ENCODE measurements at regions not wholly inside any gene's neighbourhood (a gene's known extent, or its start where the extent isn't known, plus 50 kb on each side); places are given as distances from the start of the nearest gene placed in this dataset.

GRCh38 chr4:20383969-20384368 lies 132.3 kb downstream of the SLIT2 start:
- no peak overlapping the region for H3K27ac ChIP-seq (ENCODE audit: insufficient read depth, low read depth, low read length)
- DNase-seq (ENCODE audit: low read depth, low spot score): no peak
- H3K4me1 ChIP-seq (ENCODE audit: control insufficient read depth, extremely low read depth, insufficient read depth, low read length): no peaks in the 10 kb centered on the region
- TF ChIP-seq GATA2 (IDR thresholded peaks at IDR 0.05; ENCODE audit: insufficient read depth, insufficient read length, low read depth, low read length) (no peak), FOS (IDR thresholded peaks at IDR 0.05; ENCODE audit: borderline replicate concordance, insufficient read depth, low read length) (no peak), JUN (IDR thresholded peaks at IDR 0.05; ENCODE audit: borderline replicate concordance, insufficient read depth, insufficient read length, low read depth) (no peak), POLR2AphosphoS5 (IDR thresholded peaks at IDR 0.05; ENCODE audit: insufficient read depth, low read depth, low read length) (no peak), CTCF (IDR thresholded peaks at IDR 0.05; ENCODE audit: extremely low read depth in 1 of 2, insufficient read depth in 1 of 2, low read depth in 1 of 2, low read length in 2 of 2) (no peak), MYC (IDR thresholded peaks at IDR 0.05; ENCODE audit: low read depth, low read length) (no peak), MAX (IDR thresholded peaks at IDR 0.05; ENCODE audit: insufficient read depth, insufficient read length) (no peak), EZH2 (IDR thresholded peaks at IDR 0.05; ENCODE audit: borderline replicate concordance, low read depth, low read length, severe bottlenecking) (no peak), POLR2A (IDR thresholded peaks at IDR 0.05; ENCODE audit: low read depth, low read length) (no peak)
- POLR2A ChIA-PET: no interaction called here
- intact Hi-C loops (cut with micrococcal nuclease): no loop called here
- no peak overlapping the region for H3K4me2 ChIP-seq (ENCODE audit: insufficient read depth, low read length)
- H3K79me2 ChIP-seq (ENCODE audit: control insufficient read depth, insufficient read depth, low read length): no peaks in the 10 kb centered on the region
- H3K9ac ChIP-seq (replicated peaks; ENCODE audit: extremely low read depth, insufficient read depth, low read length): no peak overlapping the region
- no peak overlapping the region for H3K4me3 ChIP-seq (replicated peaks in 1 of 3; ENCODE audit: insufficient read depth in 1 of 3, low read depth in 1 of 3, low read length in 3 of 3)
- no TSS peak for BruUV-seq (replicated peaks)
- CTCF ChIA-PET: interaction anchor here (0.6 to 1.8 kb wide), 5 partner anchors 10 to 301 kb away, joined by 3 to 6 read pairs (median 4); no protein-coding TSS in a partner anchor
- no peaks in the 10 kb centered on the region for H3K36me3 ChIP-seq (ENCODE audit: control insufficient read depth in 2 of 2, extremely low read depth in 1 of 2, insufficient read depth in 2 of 2, low read length in 2 of 2)
- no peaks in the 10 kb centered on the region for H4K20me1 ChIP-seq (replicated peaks; ENCODE audit: control insufficient read depth, extremely low read depth, insufficient read depth, low read length)
- FAIRE-seq: no peak
- no peaks in the 10 kb centered on the region for H3K27me3 ChIP-seq (ENCODE audit: control insufficient read depth in 2 of 2, insufficient read depth in 2 of 2, low read length in 2 of 2)
- no peaks in the 10 kb centered on the region for H3K9me1 ChIP-seq (replicated peaks; ENCODE audit: control insufficient read depth, extremely low read depth, insufficient read depth, low read length)
- dilution Hi-C loops (cut with MboI; ENCODE audit: extremely low pct_ligation_motif_present, low sequenced_read_pairs): no loop called here
- H2AFZ ChIP-seq (ENCODE audit: low read depth, low read length): no peak overlapping the region
- H3K9me3 ChIP-seq (replicated peaks; ENCODE audit: control insufficient read depth, insufficient read depth, low read length): no peaks in the 10 kb centered on the region

Measured in endothelial cell of umbilical vein (primary cell).